NOMO-1 treated with DMSO at 0.1 percent for 48 hours (cell line): ENCODE measurements at regions not wholly inside any gene's neighbourhood (a gene's known extent, or its start where the extent isn't known, plus 50 kb on each side); places are given as distances from the start of the nearest gene placed in this dataset.
"Not testable (repeated sequence)": the region's sequence is repeated elsewhere in the genome, so short reads cannot be mapped to it uniquely, and the experiment has no call there.

ENCODE experiments used
- DNase-seq: peaks from one replicate; lab custom pipeline; 2025; ENCODE audit not compliant: unreplicated experiment; lab: John Stamatoyannopoulos, UW

- no peak for DNase-seq
These were observed 458.2 kb upstream of the NPVF start for GRCh38 chr7:25686493-25686892.

GRCh38 chr7:25694211-25694610 is 457.8 kb upstream of the NFE2L3 start:
- DNase-seq: no peak

GRCh38 chr7:25694699-25695098 is 457.3 kb upstream of the NFE2L3 start:
- no peak for DNase-seq

GRCh38 chr7:25696571-25696970 is 455.4 kb upstream of the NFE2L3 start:
- DNase-seq: no peak

GRCh38 chr7:25698451-25699113 is 453.4 kb upstream of the NFE2L3 start:
- no peak for DNase-seq

- not testable (repeated sequence) for DNase-seq
These were observed 451.9 kb upstream of the NFE2L3 start for GRCh38 chr7:25700141-25700540.

GRCh38 chr7:25704413-25704812 is 447.6 kb upstream of the NFE2L3 start:
- DNase-seq: no peak

GRCh38 chr7:25706764-25707163 is 445.2 kb upstream of the NFE2L3 start:
- DNase-seq: no peak

- DNase-seq: no peak
These were observed 444.0 kb upstream of the NFE2L3 start for GRCh38 chr7:25707768-25708620.

- DNase-seq: no peak
These were observed 441.0 kb upstream of the NFE2L3 start for GRCh38 chr7:25710959-25711358.

GRCh38 chr7:25711940-25712339 is 440.1 kb upstream of the NFE2L3 start:
- no peak for DNase-seq

GRCh38 chr7:25712500-25712899 is 439.5 kb upstream of the NFE2L3 start:
- no peak for DNase-seq

- DNase-seq: no peak
These were observed 438.0 kb upstream of the NFE2L3 start for GRCh38 chr7:25714013-25714412.

- no peak for DNase-seq
These were observed 435.6 kb upstream of the NFE2L3 start for GRCh38 chr7:25716421-25716820.

GRCh38 chr7:25718596-25718995 is 433.4 kb upstream of the NFE2L3 start:
- DNase-seq: no peak

GRCh38 chr7:25719190-25719896 is 432.7 kb upstream of the NFE2L3 start:
- no peak for DNase-seq

GRCh38 chr7:25720427-25720826 is 431.6 kb upstream of the NFE2L3 start:
- no peak for DNase-seq

- no peak for DNase-seq
These were observed 429.1 kb upstream of the NFE2L3 start for GRCh38 chr7:25722856-25723255.

GRCh38 chr7:25725451-25725850 is 426.5 kb upstream of the NFE2L3 start:
- DNase-seq: no peak

GRCh38 chr7:25726170-25726780 is 425.7 kb upstream of the NFE2L3 start:
- DNase-seq: no peak

GRCh38 chr7:25726781-25727311 is 425.2 kb upstream of the NFE2L3 start:
- no peak for DNase-seq
